ENCODE measurements at regions not wholly inside any gene's neighbourhood (a gene's known extent, or its start where the extent isn't known, plus 50 kb on each side); places are given as distances from the start of the nearest gene placed in this dataset.
A peak's percentile ranks its signal among the peaks of the same experiment; 100 is the strongest.

DNA sequence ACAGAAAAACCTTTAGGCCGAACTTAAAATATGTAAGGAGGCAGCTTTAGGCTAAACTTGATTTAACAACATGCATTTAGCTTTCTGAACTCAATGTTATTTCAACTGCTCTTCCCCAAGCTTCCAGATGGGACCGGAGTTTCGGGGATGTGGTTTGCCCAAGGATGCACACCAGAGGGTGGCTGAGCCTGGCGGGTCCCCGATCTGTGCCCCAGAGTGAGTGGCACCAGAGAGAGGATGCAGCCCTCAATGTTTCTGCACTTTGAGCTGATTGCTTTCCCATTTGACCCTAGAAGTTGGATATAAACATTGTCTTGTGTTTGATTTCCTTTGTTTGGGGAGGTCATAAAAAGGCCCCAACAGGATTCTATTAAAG lies 348.0 kb upstream of the TNRC6C start:
- Histone ChIP-seq H3K79me1 (ENCODE audit: low read depth, low read length) (no peaks in the 10 kb centered on the region), H3K27me3 (ENCODE audit: control insufficient read depth in 3 of 3, insufficient read depth in 3 of 3, low read depth in 1 of 3, low read length in 3 of 3) (peaks cover 0 to 21% (median 0%) of the 10 kb centered on the region in 3 experiments), H3K14ac (ENCODE audit: low read length) (no peak overlapping the region), H3K4ac (ENCODE audit: low read length) (no peak overlapping the region), H3K9me3 (replicated peaks in 1 of 2; ENCODE audit: control insufficient read depth in 2 of 2, insufficient read depth in 1 of 2, low read depth in 1 of 2, low read length in 2 of 2) (no peaks in the 10 kb centered on the region), H3K27ac (replicated peaks; ENCODE audit: low read length) (no peak overlapping the region), H2BK120ac (ENCODE audit: low read depth, low read length) (no peak overlapping the region), H3K4me1 (ENCODE audit: control insufficient read depth in 2 of 2, insufficient read depth in 1 of 2, low read depth in 1 of 2, low read length in 2 of 2) (peaks cover 0 to 7% of the 10 kb centered on the region in 2 donors), H2BK5ac (ENCODE audit: low read length) (no peak overlapping the region), H3K36me3 (replicated peaks in 1 of 2; ENCODE audit: control insufficient read depth in 2 of 2, insufficient read depth in 2 of 2, low read length in 2 of 2) (no peaks in the 10 kb centered on the region), H3K18ac (ENCODE audit: low read length) (no peak overlapping the region), H2BK15ac (ENCODE audit: low read length) (no peak overlapping the region), H4K91ac (ENCODE audit: low read depth, low read length, poor library complexity) (no peak overlapping the region), H3K23ac (ENCODE audit: low read depth, low read length, poor library complexity) (no peak overlapping the region), H2BK12ac (ENCODE audit: low read length) (no peak overlapping the region), H2AK5ac (ENCODE audit: low read depth, low read length) (no peak overlapping the region), H3K4me2 (ENCODE audit: insufficient read depth, low read length, poor library complexity, severe bottlenecking) (no peak overlapping the region), H3K4me3 (ENCODE audit: low read length in 2 of 2) (no peak overlapping the region), H2AFZ (ENCODE audit: low read length) (peak overlapping the region; percentile 20), H4K8ac (ENCODE audit: low read depth, low read length) (no peak overlapping the region), H3K9ac (ENCODE audit: low read depth, low read length, poor library complexity) (no peak overlapping the region)
- no CpG with 5 or more reads among the region's 5 CpGs for WGBS, 2 donors (ENCODE audit: extremely low coverage in 2 of 2, insufficient read length in 2 of 2, insufficient replicate concordance in 1 of 2)
- DNase-seq (ENCODE audit: low spot score): no peak

DNA sequence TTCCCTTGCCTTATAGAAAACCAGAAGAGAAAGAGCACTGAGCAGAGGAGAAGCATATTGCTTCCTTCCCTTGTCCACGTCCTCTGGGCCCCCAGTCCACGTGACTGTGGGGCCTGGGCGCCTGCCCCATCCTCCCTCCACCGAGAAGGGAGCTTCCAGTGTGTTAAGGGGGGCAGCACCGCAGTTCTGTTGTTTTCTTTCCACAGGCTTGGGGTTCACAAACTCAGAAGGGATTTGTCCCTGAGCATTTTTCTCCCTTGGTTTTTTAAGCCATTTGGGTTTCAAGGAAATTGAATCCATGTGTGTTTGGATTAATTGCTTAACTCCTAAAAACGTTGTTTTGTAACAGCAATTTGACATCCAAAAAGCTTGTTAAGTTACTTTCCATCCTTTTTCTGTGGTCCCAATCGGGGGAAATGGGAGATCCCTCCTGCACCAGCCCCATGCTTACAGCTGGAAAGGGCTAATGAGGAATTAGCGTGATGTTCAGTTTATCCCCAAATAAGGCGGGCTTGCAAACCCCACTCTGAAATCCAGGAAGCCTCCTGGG lies 347.5 kb upstream of the TNRC6C start:
- Histone ChIP-seq H3K27me3 (ENCODE audit: control insufficient read depth in 3 of 3, insufficient read depth in 3 of 3, low read depth in 1 of 3, low read length in 3 of 3) (peaks cover 0 to 21% (median 0%) of the 10 kb centered on the region in 3 experiments), H3K9ac (ENCODE audit: low read depth, low read length, poor library complexity) (no peak overlapping the region), H4K8ac (ENCODE audit: low read depth, low read length) (no peak overlapping the region), H3K36me3 (replicated peaks in 1 of 2; ENCODE audit: control insufficient read depth in 2 of 2, insufficient read depth in 2 of 2, low read length in 2 of 2) (no peaks in the 10 kb centered on the region), H2AK5ac (ENCODE audit: low read depth, low read length) (no peak overlapping the region), H2BK15ac (ENCODE audit: low read length) (no peak overlapping the region), H2BK120ac (ENCODE audit: low read depth, low read length) (no peak overlapping the region), H4K91ac (ENCODE audit: low read depth, low read length, poor library complexity) (no peak overlapping the region), H3K4me1 (ENCODE audit: control insufficient read depth in 2 of 2, insufficient read depth in 1 of 2, low read depth in 1 of 2, low read length in 2 of 2) (peaks cover 0 to 7% of the 10 kb centered on the region in 2 donors), H2BK12ac (ENCODE audit: low read length) (no peak overlapping the region), H2AFZ (ENCODE audit: low read length) (no peak overlapping the region), H3K9me3 (replicated peaks in 1 of 2; ENCODE audit: control insufficient read depth in 2 of 2, insufficient read depth in 1 of 2, low read depth in 1 of 2, low read length in 2 of 2) (no peaks in the 10 kb centered on the region), H3K23ac (ENCODE audit: low read depth, low read length, poor library complexity) (no peak overlapping the region), H3K18ac (ENCODE audit: low read length) (no peak overlapping the region), H3K4ac (ENCODE audit: low read length) (no peak overlapping the region), H3K4me2 (ENCODE audit: insufficient read depth, low read length, poor library complexity, severe bottlenecking) (no peak overlapping the region), H3K79me1 (ENCODE audit: low read depth, low read length) (no peaks in the 10 kb centered on the region), H2BK5ac (ENCODE audit: low read length) (no peak overlapping the region), H3K14ac (ENCODE audit: low read length) (no peak overlapping the region), H3K4me3 (ENCODE audit: low read length in 2 of 2) (no peak overlapping the region), H3K27ac (replicated peaks; ENCODE audit: low read length) (no peak overlapping the region)
- no peak for DNase-seq (ENCODE audit: low spot score)
- no CpG with 5 or more reads among the region's 9 CpGs for WGBS, 2 donors (ENCODE audit: extremely low coverage in 2 of 2, insufficient read length in 2 of 2, insufficient replicate concordance in 1 of 2)

DNA sequence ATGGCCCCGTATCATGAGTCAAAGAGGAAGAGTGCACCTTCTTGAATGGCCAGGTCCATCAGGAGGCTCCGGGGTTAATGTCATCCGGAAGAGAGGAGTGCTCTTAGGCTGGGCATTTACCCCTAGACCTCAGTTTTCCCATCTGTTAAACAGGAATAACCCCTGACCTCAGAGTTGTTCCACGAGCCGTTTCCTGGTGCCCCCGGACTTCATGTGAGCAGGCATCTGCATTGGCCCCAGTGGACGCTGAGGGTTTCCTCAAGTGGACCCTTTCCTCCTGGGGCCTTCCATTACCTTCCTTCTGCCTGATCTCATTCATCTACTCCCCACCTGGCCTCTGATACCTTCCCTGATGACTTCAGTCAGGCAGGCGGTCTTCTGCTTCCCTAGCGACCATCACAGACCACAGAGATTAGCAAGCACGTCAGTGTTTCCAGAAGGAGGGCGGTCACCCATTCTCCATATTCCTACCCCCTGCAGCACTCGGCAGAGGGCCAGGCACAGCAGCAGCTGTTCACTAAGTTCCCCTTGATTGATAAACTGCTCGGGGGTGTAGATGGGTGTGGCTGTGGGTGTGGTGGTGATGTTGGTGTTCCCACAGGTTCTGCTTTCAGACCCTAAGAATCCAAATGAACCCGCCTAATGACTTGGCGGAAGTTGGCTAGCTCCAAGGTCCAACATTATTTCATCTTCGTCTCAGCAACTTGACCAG lies 346.6 kb upstream of the TNRC6C start:
- no peak overlapping the region for H2BK120ac ChIP-seq (ENCODE audit: low read depth, low read length)
- no peak overlapping the region for H3K18ac ChIP-seq (ENCODE audit: low read length)
- no peak overlapping the region for H3K27ac ChIP-seq (replicated peaks; ENCODE audit: low read length)
- H2AK5ac ChIP-seq (ENCODE audit: low read depth, low read length): no peak overlapping the region
- no peaks in the 10 kb centered on the region for H3K79me1 ChIP-seq (ENCODE audit: low read depth, low read length)
- H2AFZ ChIP-seq (ENCODE audit: low read length): no peak overlapping the region
- H3K4me3 ChIP-seq (ENCODE audit: low read length in 2 of 2): no peak overlapping the region
- H3K9ac ChIP-seq (ENCODE audit: low read depth, low read length, poor library complexity): no peak overlapping the region
- H2BK15ac ChIP-seq (ENCODE audit: low read length): no peak overlapping the region
- H3K23ac ChIP-seq (ENCODE audit: low read depth, low read length, poor library complexity): no peak overlapping the region
- no peak overlapping the region for H4K91ac ChIP-seq (ENCODE audit: low read depth, low read length, poor library complexity)
- DNase-seq (ENCODE audit: low spot score): no peak
- H2BK5ac ChIP-seq (ENCODE audit: low read length): no peak overlapping the region
- H3K27me3 ChIP-seq (ENCODE audit: control insufficient read depth in 3 of 3, insufficient read depth in 3 of 3, low read depth in 1 of 3, low read length in 3 of 3): peaks cover 0 to 21% (median 0%) of the 10 kb centered on the region in 3 experiments
- no peak overlapping the region for H4K8ac ChIP-seq (ENCODE audit: low read depth, low read length)
- no peak overlapping the region for H3K4ac ChIP-seq (ENCODE audit: low read length)
- H2BK12ac ChIP-seq (ENCODE audit: low read length): no peak overlapping the region
- H3K9me3 ChIP-seq (replicated peaks in 1 of 2; ENCODE audit: control insufficient read depth in 2 of 2, insufficient read depth in 1 of 2, low read depth in 1 of 2, low read length in 2 of 2): no peaks in the 10 kb centered on the region
- H3K4me1 ChIP-seq (ENCODE audit: control insufficient read depth in 2 of 2, insufficient read depth in 1 of 2, low read depth in 1 of 2, low read length in 2 of 2): peaks cover 0 to 7% of the 10 kb centered on the region in 2 donors
- no peaks in the 10 kb centered on the region for H3K36me3 ChIP-seq (replicated peaks in 1 of 2; ENCODE audit: control insufficient read depth in 2 of 2, insufficient read depth in 2 of 2, low read length in 2 of 2)
- no peak overlapping the region for H3K14ac ChIP-seq (ENCODE audit: low read length)
- H3K4me2 ChIP-seq (ENCODE audit: insufficient read depth, low read length, poor library complexity, severe bottlenecking): no peak overlapping the region
- no CpG with 5 or more reads among the region's 16 CpGs for WGBS, 2 donors (ENCODE audit: extremely low coverage in 2 of 2, insufficient read length in 2 of 2, insufficient replicate concordance in 1 of 2)

DNA sequence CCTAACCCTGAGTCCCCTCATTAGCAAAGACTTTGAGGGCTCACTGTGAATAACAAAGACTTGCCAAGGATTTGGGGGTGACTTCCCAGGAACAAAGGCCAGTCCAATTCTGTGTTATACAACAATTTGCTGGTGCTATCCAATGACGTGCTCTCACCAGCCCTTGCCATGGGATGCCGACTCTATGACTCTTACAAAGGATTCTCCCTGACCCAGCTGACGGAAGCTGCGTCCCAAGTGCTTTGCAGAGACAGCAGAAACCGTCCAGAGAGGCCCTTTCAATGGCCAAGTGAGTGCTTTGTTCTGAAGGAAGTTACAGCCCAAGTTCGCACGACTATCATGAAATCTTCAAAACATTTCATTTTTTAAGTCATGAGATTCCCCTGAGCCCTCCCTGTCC lies 345.3 kb upstream of the TNRC6C start:
- Histone ChIP-seq H2AFZ (ENCODE audit: low read length) (no peak overlapping the region), H3K9ac (ENCODE audit: low read depth, low read length, poor library complexity) (no peak overlapping the region), H3K18ac (ENCODE audit: low read length) (no peak overlapping the region), H3K9me3 (replicated peaks in 1 of 2; ENCODE audit: control insufficient read depth in 2 of 2, insufficient read depth in 1 of 2, low read depth in 1 of 2, low read length in 2 of 2) (no peaks in the 10 kb centered on the region), H4K8ac (ENCODE audit: low read depth, low read length) (no peak overlapping the region), H3K27me3 (ENCODE audit: control insufficient read depth in 3 of 3, insufficient read depth in 3 of 3, low read depth in 1 of 3, low read length in 3 of 3) (peaks cover 0 to 21% (median 0%) of the 10 kb centered on the region in 3 experiments), H3K4me3 (ENCODE audit: low read length in 2 of 2) (no peak overlapping the region), H3K4me2 (ENCODE audit: insufficient read depth, low read length, poor library complexity, severe bottlenecking) (no peak overlapping the region), H2BK5ac (ENCODE audit: low read length) (no peak overlapping the region), H3K4ac (ENCODE audit: low read length) (no peak overlapping the region), H2AK5ac (ENCODE audit: low read depth, low read length) (peak overlapping the region; percentile 24), H2BK120ac (ENCODE audit: low read depth, low read length) (no peak overlapping the region), H3K14ac (ENCODE audit: low read length) (no peak overlapping the region), H2BK12ac (ENCODE audit: low read length) (no peak overlapping the region), H3K79me1 (ENCODE audit: low read depth, low read length) (no peaks in the 10 kb centered on the region), H4K91ac (ENCODE audit: low read depth, low read length, poor library complexity) (no peak overlapping the region), H3K27ac (replicated peaks; ENCODE audit: low read length) (no peak overlapping the region), H3K36me3 (replicated peaks in 1 of 2; ENCODE audit: control insufficient read depth in 2 of 2, insufficient read depth in 2 of 2, low read length in 2 of 2) (no peaks in the 10 kb centered on the region), H3K23ac (ENCODE audit: low read depth, low read length, poor library complexity) (no peak overlapping the region), H2BK15ac (ENCODE audit: low read length) (no peak overlapping the region), H3K4me1 (ENCODE audit: control insufficient read depth in 2 of 2, insufficient read depth in 1 of 2, low read depth in 1 of 2, low read length in 2 of 2) (peaks cover 0 to 7% of the 10 kb centered on the region in 2 donors)
- DNase-seq (ENCODE audit: low spot score): no peak
- no CpG with 5 or more reads among the region's 7 CpGs for WGBS, 2 donors (ENCODE audit: extremely low coverage in 2 of 2, insufficient read length in 2 of 2, insufficient replicate concordance in 1 of 2)
